GM10248 (cell line): ENCODE measurements at regions not wholly inside any gene's neighbourhood (a gene's known extent, or its start where the extent isn't known, plus 50 kb on each side); places are given as distances from the start of the nearest gene placed in this dataset.

ENCODE experiments used
- CTCF ChIA-PET: fragments of 300-600 bp; sonication (Branson Sonifier 250); formaldehyde crosslinking; extraction: SDS; loops from one replicate; lab custom pipeline; 2021; ENCODE audit warnings: antibody characterized with exemption; lab: Yijun Ruan, JAX
- POLR2A ChIA-PET: fragments of 350-650 bp; sonication (Branson Sonifier 250); formaldehyde crosslinking; extraction: SDS; loops from one replicate; lab custom pipeline; 2020; ENCODE audit warnings: antibody characterized with exemption; lab: Yijun Ruan, JAX
- DNase-seq: peaks from one replicate; pipeline ENCODE4 v3.0.0; 2012; ENCODE audit errors: extremely low spot score
- CTCF ChIP-seq: IDR thresholded peaks from 2 replicates; pipeline ENCODE4 v1.5.1; 2012; ENCODE audit warnings: mild to moderate bottlenecking, low read depth; ENCODE audit errors: extremely low read depth, missing control alignments, control extremely low read depth

GRCh38 chr1:117810553-117810952, 118.9 kb downstream of the GDAP2 start:
- no peak for DNase-seq
- TF ChIP-seq CTCF: no peak
- ChIA-PET POLR2A (no interaction called here), CTCF (no interaction called here)

- POLR2A ChIA-PET: no interaction called here
- TF ChIP-seq CTCF: no peak
- CTCF ChIA-PET: interaction anchor here (1.1 kb wide), 1 partner anchor 11 kb away, joined by 3 read pairs; no protein-coding TSS in a partner anchor
- no peak for DNase-seq
Observed at GRCh38 chr1:117812869-117813511, 116.4 kb downstream of the GDAP2 start.
